Esophagus muscularis mucosa (tissue), 4 donors: ENCODE measurements at regions not wholly inside any gene's neighbourhood (a gene's known extent, or its start where the extent isn't known, plus 50 kb on each side); places are given as distances from the start of the nearest gene placed in this dataset.

Experiments used
- EP300 ChIP-seq: sonication (generic); formaldehyde crosslinking; IDR thresholded peaks from one replicate; pipeline ENCODE4 v1.6.1; 2017; ENCODE audit warnings: antibody characterized with exemption
- POLR2A ChIP-seq: fragments of 450-650 bp; IDR thresholded peaks from one replicate; pipeline ENCODE4 v1.6.1; 2017; ENCODE audit warnings: antibody characterized with exemption, moderate library complexity, mild to moderate bottlenecking, low read depth
- POLR2AphosphoS5 ChIP-seq, 2 donors: sonication (generic); formaldehyde crosslinking; IDR thresholded peaks; one replicate each; pipeline ENCODE4 v1.6.1; 2017; ENCODE audit warnings: antibody characterized with exemption in 2 of 2
- TF ChIP-seq, protein P1 (sequence below), 3 experiments: fragments of 200-600 bp in 2 of 3; fragments of 450-650 bp in 1 of 3; sonication (generic) in 2 of 3; IDR thresholded peaks; one replicate each; pipeline ENCODE4 v1.5.1; 2017 to 2019; ENCODE audit warnings: antibody characterized with exemption in 3 of 3, mild to moderate bottlenecking in 2 of 3, moderate library complexity in 1 of 3

DNA sequence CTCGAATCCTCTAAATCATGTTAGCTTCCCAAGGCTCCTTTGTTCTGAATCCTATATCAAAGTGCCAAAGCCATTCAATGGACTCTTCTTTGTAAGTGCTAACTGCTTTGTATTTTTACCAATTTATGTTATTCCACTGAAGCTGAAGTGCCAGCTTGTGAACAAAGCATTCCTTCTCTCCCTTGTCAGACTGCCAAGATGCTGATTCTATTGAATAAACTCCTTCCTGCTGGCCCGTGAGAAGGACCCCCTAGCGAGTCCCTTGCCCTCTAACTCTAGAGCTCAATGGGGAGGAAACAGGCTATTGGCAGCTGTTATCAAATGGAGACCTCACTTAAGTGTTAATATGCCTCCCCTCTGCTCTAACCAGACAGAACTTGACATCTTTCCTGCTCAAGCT lies 1097.9 kb upstream of the CNTNAP5 start:
- TF ChIP-seq, protein P1, sequence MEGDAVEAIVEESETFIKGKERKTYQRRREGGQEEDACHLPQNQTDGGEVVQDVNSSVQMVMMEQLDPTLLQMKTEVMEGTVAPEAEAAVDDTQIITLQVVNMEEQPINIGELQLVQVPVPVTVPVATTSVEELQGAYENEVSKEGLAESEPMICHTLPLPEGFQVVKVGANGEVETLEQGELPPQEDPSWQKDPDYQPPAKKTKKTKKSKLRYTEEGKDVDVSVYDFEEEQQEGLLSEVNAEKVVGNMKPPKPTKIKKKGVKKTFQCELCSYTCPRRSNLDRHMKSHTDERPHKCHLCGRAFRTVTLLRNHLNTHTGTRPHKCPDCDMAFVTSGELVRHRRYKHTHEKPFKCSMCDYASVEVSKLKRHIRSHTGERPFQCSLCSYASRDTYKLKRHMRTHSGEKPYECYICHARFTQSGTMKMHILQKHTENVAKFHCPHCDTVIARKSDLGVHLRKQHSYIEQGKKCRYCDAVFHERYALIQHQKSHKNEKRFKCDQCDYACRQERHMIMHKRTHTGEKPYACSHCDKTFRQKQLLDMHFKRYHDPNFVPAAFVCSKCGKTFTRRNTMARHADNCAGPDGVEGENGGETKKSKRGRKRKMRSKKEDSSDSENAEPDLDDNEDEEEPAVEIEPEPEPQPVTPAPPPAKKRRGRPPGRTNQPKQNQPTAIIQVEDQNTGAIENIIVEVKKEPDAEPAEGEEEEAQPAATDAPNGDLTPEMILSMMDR (IDR thresholded peaks at IDR 0.05): no peak
- no peak for TF ChIP-seq POLR2AphosphoS5 (IDR thresholded peaks at IDR 0.05)
- no peak for TF ChIP-seq POLR2A
- TF ChIP-seq EP300: no peak
